CD4-positive, CD25-positive, alpha-beta regulatory T cell (primary cell): ENCODE measurements at regions not wholly inside any gene's neighbourhood (a gene's known extent, or its start where the extent isn't known, plus 50 kb on each side); places are given as distances from the start of the nearest gene placed in this dataset.
"Not testable (repeated sequence)": the region's sequence is repeated elsewhere in the genome, so short reads cannot be mapped to it uniquely, and the experiment has no call there.

ENCODE experiments used
- ATAC-seq, 2 donors: fragments of 150-1000 bp; cut with Tn5 transposase; one replicate each; pipeline ENCODE4 v1.10.0; 2021; ENCODE audit warnings: low read depth in 2 of 2, moderate number of reproducible peaks in 2 of 2, moderate library complexity in 1 of 2
- DNase-seq, 3 donors: peaks; one replicate each; pipeline versions ENCODE4 v3.0.0 to v3.0.0-alpha.2; 2012 to 2022; ENCODE audit warnings: mixed read lengths in 1 of 3
- H3K27ac ChIP-seq: one replicate; pipeline ENCODE4 v1.7.0; 2013; ENCODE audit warnings: mild to moderate bottlenecking, low read length; ENCODE audit not compliant: insufficient read depth, poor library complexity, severe bottlenecking
- H3K27me3 ChIP-seq: one replicate; pipeline ENCODE4 v1.7.0; 2013; ENCODE audit warnings: low read length; ENCODE audit not compliant: control insufficient read depth, insufficient read depth
- H3K36me3 ChIP-seq: one replicate; pipeline ENCODE4 v1.7.0; 2013; ENCODE audit warnings: mild to moderate bottlenecking, low read length, moderate library complexity; ENCODE audit not compliant: control insufficient read depth, insufficient read depth
- H3K4me1 ChIP-seq: 2 replicates; pipeline ENCODE4 v1.7.0; 2013; ENCODE audit warnings: mild to moderate bottlenecking, low read length; ENCODE audit not compliant: insufficient read depth, control insufficient read depth, poor library complexity, severe bottlenecking
- H3K4me3 ChIP-seq: one replicate; pipeline ENCODE4 v1.7.0; 2013; ENCODE audit warnings: low read depth, mild to moderate bottlenecking, low read length, moderate library complexity
- H3K9me3 ChIP-seq, 2 experiments: 1 replicate in 1 of 2; 2 replicates in 1 of 2; pipeline ENCODE4 v1.7.0; 2013; ENCODE audit warnings: low read length in 2 of 2, mild to moderate bottlenecking in 1 of 2, moderate library complexity in 1 of 2; ENCODE audit not compliant: control insufficient read depth in 2 of 2
- H3K27ac Mint-ChIP-seq, 3 donors: one replicate each; pipeline ENCODE4 v1.8.0; 2020 to 2022; ENCODE audit warnings: mild to moderate bottlenecking in 3 of 3, mixed read lengths in 3 of 3, moderate library complexity in 2 of 3
- H3K27me3 Mint-ChIP-seq: one replicate; pipeline ENCODE4 v1.8.0; 2022; ENCODE audit warnings: mild to moderate bottlenecking, mixed read lengths
- H3K36me3 Mint-ChIP-seq: one replicate; pipeline ENCODE4 v1.8.0; 2020; ENCODE audit warnings: mixed read lengths
- H3K4me1 Mint-ChIP-seq, 4 donors: one replicate each; pipeline ENCODE4 v1.8.0; 2020 to 2022; ENCODE audit warnings: mixed read lengths in 4 of 4, mild to moderate bottlenecking in 1 of 4
- H3K4me3 Mint-ChIP-seq, 4 donors: one replicate each; pipeline ENCODE4 v1.8.0; 2020 to 2022; ENCODE audit warnings: mild to moderate bottlenecking in 4 of 4, mixed read lengths in 4 of 4, moderate library complexity in 3 of 4
- H3K9me3 Mint-ChIP-seq, 7 donors: one replicate each; pipeline ENCODE4 v1.8.0; 2020 to 2022; ENCODE audit warnings: mixed read lengths in 7 of 7, mild to moderate bottlenecking in 3 of 7, moderate library complexity in 2 of 7

DNA sequence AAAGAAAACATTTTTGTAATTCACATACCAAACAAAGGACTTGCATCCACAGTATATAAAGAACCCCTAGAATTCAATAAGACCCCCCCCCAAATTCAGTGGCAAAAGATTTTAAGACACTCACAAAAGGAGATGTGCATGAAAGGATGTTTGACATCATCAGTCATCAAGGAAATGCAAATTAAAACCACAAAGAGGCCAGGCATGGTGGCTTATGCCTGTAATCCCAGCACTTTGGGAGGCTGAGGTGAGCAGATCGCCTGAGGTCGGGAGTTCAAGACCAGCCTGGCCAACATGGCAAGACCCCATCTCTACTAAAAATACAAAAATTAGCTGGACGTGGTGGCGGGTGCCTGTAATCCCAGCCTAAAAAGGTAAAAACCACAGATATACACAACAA lies 61.3 kb downstream of the AIPL1 start:
- ATAC-seq, H3K4me1 ChIP-seq: not testable (repeated sequence)

DNA sequence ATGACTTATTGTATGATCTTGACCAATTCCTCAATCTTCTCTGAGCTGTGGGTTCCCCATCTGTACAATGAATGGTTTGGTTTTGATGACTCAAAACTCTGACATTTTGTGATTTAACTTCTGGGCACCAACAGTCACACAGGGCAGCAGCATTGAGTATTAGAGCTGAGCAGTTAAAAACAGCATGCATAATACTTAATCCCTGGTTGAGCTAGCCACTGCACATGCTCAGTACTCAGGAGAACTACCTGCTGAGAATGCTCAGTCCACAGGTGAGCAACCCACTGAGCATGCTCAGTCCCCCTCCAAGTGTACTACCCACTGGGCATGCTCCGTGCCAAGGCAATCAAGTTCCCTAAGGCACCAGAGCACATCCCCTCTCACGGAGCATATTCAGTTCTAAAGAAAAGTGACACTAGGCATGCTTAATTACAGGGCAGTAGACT lies 68.7 kb downstream of the AIPL1 start:
- no peaks in the 10 kb centered on the region for H3K4me1 Mint-ChIP-seq
- DNase-seq = no peak

More for the DNA sequence above, 61.3 kb downstream of the AIPL1 start:
- H3K27me3 Mint-ChIP-seq = peaks cover 24% of the 10 kb centered on the region
- H3K9me3 Mint-ChIP-seq, H3K27me3 ChIP-seq, H3K36me3 ChIP-seq, H3K4me1 Mint-ChIP-seq, H3K36me3 Mint-ChIP-seq, H3K27ac Mint-ChIP-seq, H3K9me3 ChIP-seq, DNase-seq, H3K4me3 ChIP-seq, H3K27ac ChIP-seq, H3K4me3 Mint-ChIP-seq: not testable (repeated sequence)

DNA sequence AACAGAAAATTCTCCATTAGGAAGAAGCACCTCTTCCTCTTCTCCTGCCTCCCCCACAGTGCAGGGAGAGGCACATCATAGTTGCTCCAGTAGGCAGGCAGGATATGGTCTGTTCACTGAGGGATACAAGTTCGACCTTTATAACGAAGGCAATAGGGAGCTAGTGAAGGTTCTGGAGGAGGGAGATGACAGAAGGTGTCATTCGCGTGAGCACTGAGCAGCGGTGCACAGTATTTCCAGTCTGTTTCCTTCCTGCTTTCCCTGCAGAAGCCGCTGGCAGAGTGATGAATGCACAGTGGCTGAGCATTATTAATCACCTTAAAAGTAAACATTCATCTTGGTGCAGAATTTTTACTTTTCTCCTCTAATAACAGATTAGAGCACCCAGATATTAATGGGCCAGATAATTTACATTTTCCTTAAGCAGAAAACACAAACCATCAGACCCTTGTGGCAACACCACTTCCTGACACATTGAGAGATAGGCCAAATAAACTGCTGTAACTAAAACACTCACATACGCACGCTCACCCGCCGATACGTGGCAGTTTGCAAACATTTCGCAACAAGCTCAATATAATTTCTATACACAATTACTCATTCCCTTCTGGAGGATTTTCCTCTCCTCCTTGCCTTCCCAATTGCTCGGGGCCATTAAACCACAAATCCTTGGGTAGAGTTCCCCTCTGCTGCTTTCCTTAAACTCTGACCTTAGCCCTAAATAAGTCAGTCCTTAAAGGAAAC lies 69.5 kb downstream of the AIPL1 start:
- Histone ChIP-seq H3K9me3 (no peaks in the 10 kb centered on the region), H3K4me3 (no peak overlapping the region), H3K36me3 (no peaks in the 10 kb centered on the region), H3K27ac (no peak overlapping the region), H3K4me1 (no peaks in the 10 kb centered on the region), H3K27me3 (peaks cover 11% of the 10 kb centered on the region)
- Mint-ChIP-seq H3K9me3 (no peaks in the 10 kb centered on the region), H3K4me1 (no peaks in the 10 kb centered on the region), H3K27ac (peak overlapping the region in 1 of 3 donors; percentile 76), H3K27me3 (peaks cover 46% of the 10 kb centered on the region), H3K4me3 (no peak overlapping the region), H3K36me3 (no peaks in the 10 kb centered on the region)
- ATAC-seq (no peak), DNase-seq (no peak)

More for the DNA sequence above, 68.7 kb downstream of the AIPL1 start:
- no peak for ATAC-seq
- no peaks in the 10 kb centered on the region for H3K4me1 ChIP-seq
- no peak overlapping the region for H3K27ac Mint-ChIP-seq
- H3K9me3 Mint-ChIP-seq = no peaks in the 10 kb centered on the region
- no peak overlapping the region for H3K4me3 Mint-ChIP-seq
- no peaks in the 10 kb centered on the region for H3K9me3 ChIP-seq
- H3K27me3 ChIP-seq = peaks cover 9% of the 10 kb centered on the region
- H3K36me3 Mint-ChIP-seq = no peaks in the 10 kb centered on the region
- H3K27me3 Mint-ChIP-seq = peaks cover 42% of the 10 kb centered on the region
- H3K4me3 ChIP-seq = no peak overlapping the region
- no peak overlapping the region for H3K27ac ChIP-seq
- H3K36me3 ChIP-seq = no peaks in the 10 kb centered on the region

DNA sequence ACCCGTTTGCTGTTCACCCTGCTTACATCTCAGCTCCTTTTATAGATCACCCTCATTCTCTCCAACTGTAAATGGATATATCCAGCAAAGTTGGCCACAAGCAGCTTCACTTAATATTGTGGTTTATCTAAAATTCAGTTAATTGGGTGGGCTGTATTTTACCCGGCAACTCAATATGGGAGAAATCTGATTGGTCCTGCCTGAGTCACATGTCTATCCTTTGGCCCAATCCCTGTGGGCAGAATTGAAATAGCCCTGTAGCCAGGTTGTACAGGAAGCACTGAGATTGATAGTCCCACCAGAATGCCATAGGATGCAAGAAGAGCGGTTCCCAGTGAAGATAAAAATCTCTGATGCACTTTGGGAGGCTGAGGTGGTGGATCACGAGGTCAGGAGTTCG lies 73.2 kb downstream of the AIPL1 start:
- Histone ChIP-seq H3K27ac (no peak overlapping the region), H3K9me3 (no peaks in the 10 kb centered on the region), H3K4me3 (no peak overlapping the region), H3K27me3 (peaks cover 11% of the 10 kb centered on the region), H3K4me1 (no peaks in the 10 kb centered on the region), H3K36me3 (no peaks in the 10 kb centered on the region)
- DNase-seq (peak in 1 of 3 donors; percentile 5), ATAC-seq (no peak)
- H3K9me3 Mint-ChIP-seq = no peaks in the 10 kb centered on the region
- H3K27ac Mint-ChIP-seq = no peak overlapping the region
- H3K27me3 Mint-ChIP-seq = peaks cover 42% of the 10 kb centered on the region
- H3K4me3 Mint-ChIP-seq = no peak overlapping the region
- H3K4me1 Mint-ChIP-seq = no peaks in the 10 kb centered on the region
- no peaks in the 10 kb centered on the region for H3K36me3 Mint-ChIP-seq

DNA sequence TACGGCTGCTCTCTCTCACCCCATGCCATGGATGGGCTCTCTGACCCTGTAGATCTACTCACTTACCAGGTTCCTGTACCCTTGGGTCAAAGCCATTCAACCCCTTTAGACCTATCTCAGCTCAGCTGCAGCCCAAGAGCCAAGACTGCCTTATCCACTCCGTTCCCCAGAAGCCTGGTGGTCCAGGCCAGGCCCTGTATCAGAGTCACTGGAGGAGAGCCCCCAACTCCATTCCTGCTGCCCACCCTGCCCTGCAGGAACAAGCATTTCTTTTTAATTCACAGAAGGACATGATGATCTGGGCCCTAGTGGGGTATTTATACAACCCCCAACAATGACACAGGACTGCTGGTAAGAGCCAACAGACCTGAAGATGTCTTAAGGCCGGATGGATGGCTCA lies 76.8 kb downstream of the AIPL1 start:
- peaks cover 46% of the 10 kb centered on the region for H3K27me3 Mint-ChIP-seq
- H3K36me3 Mint-ChIP-seq = no peaks in the 10 kb centered on the region

DNA sequence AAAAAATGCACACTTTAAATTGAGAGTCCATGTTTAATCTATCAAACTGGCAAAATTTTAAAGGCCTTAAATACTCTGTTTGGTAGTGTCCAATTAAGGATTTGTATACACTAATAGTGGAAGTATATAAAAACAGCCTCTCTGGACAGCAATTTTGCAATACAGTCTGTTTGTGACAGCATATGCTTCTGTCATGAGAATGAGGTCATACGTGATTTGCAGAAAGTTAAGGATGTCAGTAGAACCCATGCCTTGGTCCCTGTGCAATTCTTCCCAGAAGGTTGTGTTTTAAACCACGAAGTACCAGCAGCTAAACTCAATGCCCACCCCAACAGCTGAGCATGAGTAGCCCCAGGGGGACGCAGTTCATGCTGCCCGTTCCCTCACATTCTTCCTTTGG lies 78.4 kb downstream of the AIPL1 start:
- ATAC-seq = no peak
- Histone ChIP-seq H3K36me3 (no peaks in the 10 kb centered on the region), H3K27ac (no peak overlapping the region), H3K27me3 (peaks cover 4% of the 10 kb centered on the region), H3K4me3 (no peak overlapping the region), H3K9me3 (no peaks in the 10 kb centered on the region), H3K4me1 (no peaks in the 10 kb centered on the region)
- Mint-ChIP-seq H3K9me3 (peaks cover 0 to 2% (median 0%) of the 10 kb centered on the region in 7 donors), H3K27me3 (peaks cover 39% of the 10 kb centered on the region), H3K4me3 (no peak overlapping the region), H3K36me3 (no peaks in the 10 kb centered on the region), H3K27ac (no peak overlapping the region), H3K4me1 (no peaks in the 10 kb centered on the region)
- DNase-seq = no peak

More for the DNA sequence above, 76.8 kb downstream of the AIPL1 start:
- H3K9me3 ChIP-seq = no peaks in the 10 kb centered on the region
- ATAC-seq = no peak
- no peak for DNase-seq
- no peak overlapping the region for H3K27ac Mint-ChIP-seq
- H3K27me3 ChIP-seq = peaks cover 4% of the 10 kb centered on the region
- no peaks in the 10 kb centered on the region for H3K9me3 Mint-ChIP-seq
- H3K4me1 Mint-ChIP-seq = no peaks in the 10 kb centered on the region
- H3K36me3 ChIP-seq = no peaks in the 10 kb centered on the region
- no peak overlapping the region for H3K4me3 ChIP-seq
- H3K4me1 ChIP-seq = no peaks in the 10 kb centered on the region
- H3K27ac ChIP-seq = no peak overlapping the region
- H3K4me3 Mint-ChIP-seq = no peak overlapping the region

DNA sequence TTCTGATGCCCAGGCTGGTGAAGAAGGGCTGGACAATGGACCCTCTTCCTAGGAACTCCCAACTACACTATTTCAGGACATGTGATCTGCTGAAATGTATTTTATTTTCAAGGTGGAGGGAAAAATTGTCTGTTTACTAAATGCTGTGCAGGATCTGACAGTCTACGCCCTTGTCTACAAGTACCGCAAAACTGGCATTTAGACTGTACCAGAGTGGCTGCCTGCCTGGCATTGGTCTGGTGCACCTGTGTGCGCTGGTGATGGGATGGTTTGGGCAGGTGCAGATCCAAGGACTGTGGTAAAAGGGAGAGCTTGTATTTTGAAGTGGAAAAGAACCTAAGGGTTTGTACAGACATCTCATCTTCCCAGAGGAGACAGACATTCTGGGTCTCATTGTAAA lies 79.7 kb downstream of the AIPL1 start:
- no peaks in the 10 kb centered on the region for H3K36me3 ChIP-seq
- H3K9me3 ChIP-seq = no peaks in the 10 kb centered on the region
- DNase-seq (no peak), ATAC-seq (no peak)
- Mint-ChIP-seq H3K4me3 (no peak overlapping the region), H3K4me1 (no peaks in the 10 kb centered on the region), H3K27ac (no peak overlapping the region), H3K36me3 (no peaks in the 10 kb centered on the region), H3K27me3 (peaks cover 30% of the 10 kb centered on the region), H3K9me3 (peaks cover 0 to 2% (median 0%) of the 10 kb centered on the region in 7 donors)
- peaks cover 2% of the 10 kb centered on the region for H3K27me3 ChIP-seq
- H3K4me1 ChIP-seq = no peaks in the 10 kb centered on the region
- H3K27ac ChIP-seq = no peak overlapping the region
- H3K4me3 ChIP-seq = no peak overlapping the region
